Stimulated activated CD4-positive, alpha-beta T cell treated with anti-CD3 and anti-CD28 coated beads, Interleukin-2, amount 100 ng/mL, for 48 hours (primary cell): ENCODE measurements at regions not wholly inside any gene's neighbourhood (a gene's known extent, or its start where the extent isn't known, plus 50 kb on each side); places are given as distances from the start of the nearest gene placed in this dataset.

Experiments
- DNase-seq, 2 donors: peaks; one replicate each; pipeline ENCODE4 v3.0.0-alpha.2; 2020

DNA sequence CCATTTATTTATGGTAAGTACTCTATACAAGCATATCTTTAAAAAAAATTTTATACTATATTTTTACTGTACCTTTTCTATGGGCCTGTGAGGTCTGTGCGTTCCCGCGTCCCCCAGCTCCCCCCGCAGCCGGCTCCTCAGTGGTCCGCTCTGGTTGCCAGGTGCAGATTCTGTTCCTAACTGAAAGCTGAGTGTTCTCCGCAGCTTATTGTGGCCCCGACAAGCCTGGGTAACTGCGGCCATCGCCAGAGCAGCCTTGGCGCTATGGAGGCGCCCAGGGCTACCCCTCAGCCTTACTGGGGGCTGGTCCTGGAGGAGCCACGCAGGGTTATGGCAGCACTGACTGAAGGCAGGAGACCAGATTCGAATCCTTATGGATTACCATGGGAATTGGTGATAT lies 896.8 kb downstream of the PCDH17 start:
- no peak for DNase-seq

DNA sequence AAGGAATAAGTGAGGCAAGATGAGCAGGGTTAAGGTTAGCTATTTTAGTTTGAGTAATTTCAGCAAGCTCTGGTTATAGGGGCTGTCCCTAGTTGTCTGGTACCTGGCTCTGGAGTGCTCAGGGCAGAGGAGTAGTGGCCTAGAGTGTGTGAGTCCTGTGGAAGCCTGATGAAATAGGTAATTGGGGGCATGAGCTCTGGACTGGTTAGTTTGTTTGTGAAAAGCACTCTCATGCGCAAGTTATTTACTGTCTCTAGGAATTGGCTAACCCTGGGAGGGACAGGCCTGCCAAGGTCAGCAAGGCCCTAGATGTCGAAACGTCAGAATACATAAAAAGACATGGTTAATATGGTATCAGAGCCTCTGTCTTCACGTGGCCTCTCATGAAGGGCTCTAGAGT lies 900.1 kb downstream of the PCDH17 start:
- no peak for DNase-seq

DNA sequence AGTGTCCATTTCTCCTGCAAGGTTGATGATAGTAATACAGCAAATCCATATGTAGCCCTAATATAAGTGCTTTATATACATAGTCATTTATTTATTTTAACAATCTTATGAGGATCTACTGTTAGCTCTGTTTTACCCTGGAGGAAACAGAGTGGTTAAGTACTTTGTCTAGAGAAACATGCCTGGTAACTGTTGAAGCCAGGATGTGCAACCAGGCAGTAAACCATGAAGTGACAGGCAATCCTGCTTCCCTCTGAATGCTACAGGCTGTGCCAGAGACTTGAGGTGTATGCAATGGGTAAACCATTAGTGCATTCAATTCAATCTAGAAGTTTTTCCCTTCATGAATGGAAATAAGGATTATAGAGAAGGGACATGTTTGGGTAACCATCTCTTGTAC lies 911.0 kb downstream of the PCDH17 start:
- DNase-seq = no peak

DNA sequence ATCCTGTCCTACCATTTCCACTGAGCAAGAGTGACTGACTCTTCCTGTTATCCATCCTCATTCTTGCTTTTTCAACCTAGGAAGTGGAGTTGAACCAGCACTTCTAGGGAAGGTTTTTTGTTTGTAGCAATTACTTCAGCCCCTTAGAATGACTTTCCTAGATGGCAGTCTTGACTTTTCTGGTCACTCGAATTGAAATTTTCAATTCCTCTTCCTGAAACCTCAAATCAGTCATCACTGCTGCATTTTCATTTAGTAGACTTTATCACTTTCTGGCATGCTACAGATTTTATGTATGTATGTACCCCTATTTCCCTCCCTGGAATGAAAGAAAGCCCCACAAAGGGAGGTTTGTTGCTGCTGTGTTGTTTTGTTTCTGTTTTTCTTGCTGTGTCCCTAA lies 915.9 kb downstream of the PCDH17 start:
- no peak for DNase-seq

DNA sequence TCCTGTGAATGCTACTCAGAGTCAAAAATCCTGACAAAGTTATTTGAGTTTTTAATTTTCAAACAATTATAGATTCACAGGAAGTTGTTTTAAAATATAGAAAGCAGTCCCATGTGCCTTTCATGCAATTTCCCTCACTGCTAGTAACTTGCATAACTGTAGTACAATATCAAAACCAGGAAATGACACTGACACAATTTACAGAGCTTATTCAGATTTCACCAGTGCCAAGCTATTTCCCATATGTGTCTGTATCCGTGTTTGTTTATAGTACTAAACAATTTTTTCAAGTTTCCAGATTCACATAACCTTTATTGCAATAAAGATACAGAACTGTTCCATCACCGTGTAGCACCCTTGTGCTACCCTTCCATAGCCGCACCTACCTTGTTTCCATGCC lies 934.6 kb downstream of the PCDH17 start:
- DNase-seq = no peak

DNA sequence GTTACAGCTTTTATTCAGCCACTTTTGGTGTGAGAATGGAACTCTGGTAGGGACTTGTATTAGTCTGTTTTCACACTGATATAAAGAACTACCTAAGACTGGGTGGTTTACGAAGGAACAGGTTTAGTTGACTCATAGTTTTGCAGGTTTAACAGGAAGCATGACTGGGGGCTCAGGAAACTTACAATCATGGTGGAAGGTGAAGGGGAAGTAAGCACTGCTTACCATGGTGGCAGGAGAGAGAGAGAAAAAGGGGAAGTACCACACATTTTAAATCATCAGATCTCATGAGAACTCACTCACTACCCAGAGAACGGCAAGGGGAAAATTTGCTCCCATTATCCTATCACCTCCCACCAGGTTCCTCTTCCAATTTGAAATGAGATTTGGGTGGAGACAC lies 942.2 kb downstream of the PCDH17 start:
- no peak for DNase-seq

DNA sequence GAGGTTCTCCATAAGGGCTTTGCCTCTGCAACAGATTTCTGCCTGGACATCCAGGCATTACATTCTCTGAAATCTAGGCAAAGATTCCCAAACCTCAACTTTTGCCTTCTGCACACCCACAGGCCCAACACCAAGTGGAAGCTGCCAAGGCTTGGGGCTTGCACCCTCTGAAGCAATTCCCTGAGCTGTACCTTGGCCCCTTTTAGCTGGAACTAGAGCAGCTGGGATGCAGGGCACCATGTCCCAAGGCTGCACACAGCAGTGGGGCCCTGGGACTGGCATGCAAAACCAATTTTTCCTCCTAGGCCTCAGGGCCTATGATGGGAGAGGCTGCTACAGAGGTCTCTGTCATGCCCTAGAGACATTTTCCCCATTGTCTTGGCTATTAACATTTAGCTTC lies 943.2 kb downstream of the PCDH17 start:
- no peak for DNase-seq

DNA sequence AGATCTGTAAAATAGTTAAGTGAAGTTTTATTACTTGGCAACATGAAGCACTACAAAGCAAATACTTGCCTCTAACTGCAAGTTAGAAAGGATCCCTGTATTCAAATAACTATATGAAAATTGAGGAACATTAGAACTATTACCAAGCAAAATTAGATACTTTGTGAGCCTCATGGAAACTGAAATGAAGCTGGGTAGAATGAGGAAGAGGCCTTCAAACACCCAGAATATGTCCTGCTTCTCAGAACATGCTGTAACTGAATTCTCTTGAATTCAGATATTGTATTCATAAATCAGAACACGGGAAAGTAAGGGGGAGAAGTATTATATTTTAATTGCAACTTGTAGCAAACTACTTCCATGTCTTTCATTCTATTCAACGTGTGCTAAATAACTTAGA lies 947.9 kb downstream of the PCDH17 start:
- DNase-seq = no peak

DNA sequence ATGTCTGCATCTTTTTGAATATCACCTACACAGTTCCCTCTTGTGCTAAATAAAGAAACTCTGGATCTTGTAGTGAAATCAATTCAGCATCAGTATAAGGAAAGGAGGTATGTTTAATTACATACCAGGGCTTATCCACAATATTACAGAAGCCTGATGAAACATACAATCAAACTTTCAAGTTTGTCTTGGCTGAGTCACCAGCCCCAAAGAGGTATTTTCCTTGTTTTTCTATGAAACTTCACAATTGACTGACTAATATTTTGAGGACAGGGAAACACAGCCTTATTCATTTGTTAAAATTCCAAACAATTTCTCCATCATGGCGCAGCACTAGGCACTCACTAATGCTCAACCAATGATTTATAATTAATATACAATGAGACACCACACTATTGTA lies 952.4 kb downstream of the PCDH17 start:
- no peak for DNase-seq

DNA sequence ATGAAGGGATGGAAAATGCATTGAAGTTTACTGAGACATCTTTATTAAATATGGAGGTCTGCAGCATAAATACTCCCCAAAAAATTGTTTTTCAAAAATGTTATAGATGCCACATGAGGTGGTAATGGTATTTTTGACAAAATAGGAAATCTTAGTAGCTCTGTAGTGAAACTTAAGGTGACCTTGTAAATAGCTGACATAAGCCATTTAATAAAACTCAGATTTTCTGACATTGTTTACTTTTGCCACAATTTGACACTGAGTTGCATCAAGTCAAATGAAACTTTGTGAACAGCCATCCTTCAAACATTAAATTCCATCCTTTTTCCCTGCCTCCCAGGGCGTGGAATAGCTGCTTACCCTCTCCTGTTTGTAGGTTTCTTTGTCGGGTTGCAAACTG lies 953.1 kb downstream of the PCDH17 start:
- no peak for DNase-seq

DNA sequence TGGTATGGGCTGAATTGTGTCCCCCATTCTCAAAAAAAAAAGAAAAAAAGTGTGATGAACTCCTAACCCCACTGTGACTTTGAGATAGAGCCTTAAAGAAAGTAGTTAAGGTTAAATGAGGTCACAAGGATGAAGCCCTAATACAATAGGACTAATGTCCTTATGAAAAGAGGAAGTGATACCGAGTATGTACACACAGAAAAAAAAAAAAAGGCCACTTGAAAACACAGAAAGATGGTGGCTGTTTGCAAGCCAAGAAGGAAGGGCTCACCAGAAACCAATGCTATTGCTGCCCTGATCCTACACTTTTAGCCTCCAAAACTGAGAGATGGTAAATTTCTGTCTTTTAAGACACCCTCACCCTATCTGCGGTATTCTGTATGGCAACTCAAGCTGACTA lies 955.6 kb downstream of the PCDH17 start:
- DNase-seq = no peak

DNA sequence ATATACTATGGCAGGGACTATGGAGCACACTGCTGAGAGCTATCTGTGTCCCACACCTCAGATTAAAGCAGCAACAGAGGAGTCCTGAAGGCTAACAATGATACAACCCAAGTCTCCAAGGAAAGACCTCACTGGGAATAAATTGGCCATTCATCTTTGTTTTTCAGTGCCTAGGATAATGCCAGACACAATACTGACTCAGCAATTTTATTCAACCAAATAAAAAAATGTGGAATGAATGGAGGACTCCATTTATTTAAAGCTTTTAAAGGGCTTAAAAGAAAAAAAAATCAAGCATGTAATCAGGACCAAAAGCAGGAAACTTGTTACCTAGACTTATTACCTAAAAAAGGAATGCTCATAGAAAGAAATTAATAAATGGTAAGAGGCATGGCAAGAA lies 960.5 kb downstream of the PCDH17 start:
- DNase-seq = no peak

DNA sequence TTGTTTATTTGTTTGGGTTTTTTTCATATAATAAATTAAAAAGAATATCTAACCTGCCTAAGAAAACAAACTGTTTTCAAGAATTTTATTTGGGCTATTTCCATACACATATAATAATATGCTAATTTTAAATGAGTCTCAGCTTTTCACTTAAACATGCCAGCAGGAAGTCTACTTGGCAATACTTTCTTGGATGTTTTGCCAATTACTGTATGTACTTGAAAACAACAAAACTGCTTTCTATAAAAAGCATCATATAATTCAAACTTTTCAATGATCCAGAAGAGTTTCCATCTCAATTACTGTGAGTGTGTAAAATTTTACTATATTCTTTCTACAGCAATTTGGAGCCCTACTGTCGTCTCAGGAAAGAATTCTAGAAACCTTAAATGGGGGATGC lies 961.2 kb downstream of the PCDH17 start:
- DNase-seq = no peak

DNA sequence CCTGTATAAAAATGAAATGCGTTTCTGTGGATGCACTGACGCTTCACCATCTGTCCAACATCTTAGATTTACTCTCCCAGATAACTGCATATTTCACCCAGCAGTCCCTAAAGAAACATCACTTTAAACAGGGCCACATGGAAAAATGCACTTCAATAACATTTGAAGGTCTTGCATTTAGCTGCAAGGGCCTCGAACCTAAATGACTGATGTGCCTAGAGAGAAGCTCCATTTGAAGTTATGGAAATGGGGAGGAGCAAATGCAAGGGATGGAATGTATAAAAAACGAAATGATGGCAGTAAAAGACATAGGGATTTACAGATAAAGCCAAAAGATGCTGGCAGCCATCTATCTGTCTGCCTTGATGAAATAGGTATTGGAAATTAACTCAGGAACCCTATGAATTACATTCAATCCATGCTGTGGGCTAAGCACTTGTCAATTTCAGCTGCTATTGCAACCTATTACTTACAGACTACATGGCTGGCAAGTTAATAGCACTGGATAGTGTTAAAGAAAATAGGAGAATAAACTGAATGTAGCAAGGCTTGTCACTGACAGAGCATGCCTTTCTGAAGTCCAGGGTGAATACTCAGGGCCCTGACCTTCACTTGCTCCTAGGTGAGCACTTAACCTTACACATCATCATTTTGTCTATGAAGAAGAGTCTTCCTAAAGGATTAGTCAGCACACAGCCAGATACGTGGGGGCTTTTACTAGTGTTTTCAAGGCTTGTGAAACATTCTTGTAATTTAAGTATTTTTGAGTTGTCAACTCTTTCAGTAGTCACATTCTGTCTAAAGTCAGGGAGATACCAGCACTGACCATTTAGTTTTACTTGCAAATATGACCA lies 963.4 kb downstream of the PCDH17 start:
- no peak for DNase-seq

DNA sequence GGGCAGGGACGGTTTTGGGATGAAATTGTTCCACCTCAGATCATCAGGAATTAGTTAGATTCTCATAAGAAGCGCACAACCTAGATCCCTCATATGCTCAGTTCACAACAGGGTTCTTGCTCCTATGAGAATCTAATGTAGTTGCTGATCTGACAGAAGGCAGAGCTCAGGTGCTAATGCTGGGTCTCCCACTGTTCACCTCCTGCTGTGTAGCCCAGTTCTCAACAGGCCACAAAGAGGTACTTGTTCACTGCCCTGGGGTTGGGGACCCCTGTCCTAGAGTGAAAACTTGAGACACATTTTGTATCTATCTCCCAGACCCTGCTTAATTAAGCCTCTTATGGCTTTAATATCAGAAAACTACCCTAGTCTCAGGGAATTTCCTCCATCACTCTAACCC lies 966.0 kb downstream of the PCDH17 start:
- DNase-seq = no peak

DNA sequence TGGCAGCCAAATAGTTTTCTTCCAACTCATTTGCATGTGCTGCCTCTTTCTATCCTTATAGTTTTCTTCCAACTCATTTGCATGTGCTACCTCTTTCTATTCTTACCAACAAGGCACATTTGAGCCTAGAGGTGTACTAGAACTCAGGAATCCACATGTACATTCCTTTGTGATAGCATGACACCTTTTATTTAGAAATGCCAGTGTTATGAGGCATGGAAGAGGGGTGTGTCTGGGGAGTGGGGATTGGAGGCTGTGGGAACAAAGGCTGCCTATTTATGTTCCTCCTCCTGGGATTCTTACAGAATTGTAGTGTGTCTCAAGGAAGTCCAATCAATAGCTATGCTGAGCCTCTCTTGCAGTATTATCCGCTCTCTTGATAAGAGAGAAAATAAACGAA lies 966.7 kb downstream of the PCDH17 start:
- no peak for DNase-seq

DNA sequence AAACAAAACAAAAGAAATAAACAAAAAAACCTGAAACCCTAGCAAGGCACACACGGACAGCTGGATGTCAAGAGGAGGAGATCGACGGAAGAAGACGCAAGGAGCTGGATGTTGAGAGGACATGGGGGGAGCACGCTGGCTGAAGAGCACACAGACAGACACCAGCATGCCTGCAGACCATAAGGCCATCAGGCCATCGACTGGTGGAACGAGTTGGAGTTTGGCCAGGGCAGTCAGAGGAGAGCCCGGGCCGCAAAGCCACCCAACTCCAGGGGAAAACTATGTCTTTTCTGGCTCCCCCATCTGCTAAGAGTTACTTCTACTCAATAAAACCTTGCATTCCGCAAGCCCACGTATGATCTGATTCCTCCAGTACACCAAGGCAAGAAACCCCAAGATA lies 979.6 kb downstream of the PCDH17 start:
- no peak for DNase-seq

DNA sequence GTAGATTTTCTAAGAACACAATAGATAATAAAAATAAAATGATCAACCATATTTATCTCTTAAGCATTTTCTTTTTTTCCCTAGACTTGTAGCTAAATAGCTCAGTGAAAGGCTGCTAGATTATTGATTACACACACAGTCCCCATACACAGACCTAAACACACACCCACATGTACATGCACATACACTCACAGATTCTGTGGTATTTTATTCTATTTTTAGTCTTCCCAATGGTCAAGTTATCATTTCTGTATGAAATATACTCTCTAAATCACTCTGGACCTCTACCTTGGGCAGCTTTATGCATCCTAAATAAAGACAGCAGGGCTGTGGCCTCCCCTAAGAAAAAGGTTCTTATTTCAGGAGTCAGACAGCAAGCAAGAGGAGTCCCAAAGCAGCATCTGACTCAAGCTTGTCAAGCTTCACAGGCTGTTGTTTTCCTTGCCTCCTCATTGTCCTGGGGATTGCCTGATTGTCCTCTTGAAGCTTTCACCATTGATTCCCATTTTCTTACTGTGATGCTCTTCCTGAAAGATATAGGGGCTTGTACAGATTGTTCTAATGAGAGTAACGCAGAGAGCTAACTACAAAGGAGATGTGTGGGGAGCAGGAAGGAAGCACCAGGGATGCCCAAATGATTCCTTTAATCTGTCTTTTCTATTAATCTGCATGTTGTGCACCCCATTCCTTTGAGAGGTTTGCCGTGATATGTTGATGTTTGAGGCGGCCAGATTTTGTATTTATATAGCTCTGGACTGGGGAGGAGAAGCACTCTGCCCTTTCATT lies 986.5 kb downstream of the PCDH17 start:
- DNase-seq = no peak

DNA sequence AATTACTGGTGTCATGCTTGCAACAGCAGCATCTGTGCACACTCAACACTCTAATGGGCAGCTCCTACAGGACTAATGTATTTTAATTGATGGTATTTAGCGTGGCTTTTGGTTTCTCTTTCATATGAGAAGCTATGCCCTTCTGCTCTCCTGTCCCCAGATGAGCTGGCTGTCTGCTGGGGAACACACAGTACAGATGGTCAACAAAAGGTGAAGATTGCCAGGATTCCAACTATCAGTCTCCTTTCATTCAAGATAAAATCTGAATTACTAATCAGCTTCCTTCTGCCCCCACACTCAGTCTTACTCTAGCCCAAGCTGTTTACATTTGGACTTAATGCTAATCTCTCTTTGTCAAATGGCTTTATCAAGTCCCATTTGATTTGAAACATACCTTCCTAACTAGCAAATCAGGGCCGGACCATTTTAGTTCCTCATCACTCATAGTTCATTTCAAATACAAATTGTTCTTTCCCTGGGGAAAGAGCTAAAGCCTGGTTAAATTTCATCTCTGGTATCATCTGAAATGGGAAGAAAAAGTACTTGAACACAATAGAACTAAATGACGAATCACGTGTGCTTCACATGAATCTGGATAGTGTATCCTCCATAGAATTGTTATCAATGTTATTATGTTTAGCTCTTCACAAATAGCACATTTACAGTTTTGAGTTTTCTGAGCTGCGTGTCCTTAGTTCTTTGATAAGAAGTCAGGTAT lies 988.0 kb downstream of the PCDH17 start:
- no peak for DNase-seq

DNA sequence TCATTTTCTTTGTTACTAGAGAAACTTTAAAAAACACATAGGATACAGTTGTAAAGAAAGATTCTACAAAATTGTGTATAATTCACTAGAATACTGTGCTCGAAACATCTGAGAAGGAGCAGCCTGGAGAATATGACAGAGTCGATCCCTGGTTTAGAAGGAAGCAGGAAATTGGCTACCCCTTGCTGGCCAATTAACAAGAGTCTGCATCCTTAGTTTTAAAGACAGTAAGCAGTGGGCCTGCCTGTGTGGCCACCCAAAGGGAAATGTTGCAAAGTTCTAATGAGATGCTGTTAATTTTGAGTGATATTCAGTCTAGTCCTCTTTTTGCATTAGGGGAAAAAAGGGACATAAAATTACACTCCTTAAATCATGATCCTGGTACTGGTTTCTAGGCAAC lies 988.6 kb downstream of the PCDH17 start:
- no peak for DNase-seq

DNA sequence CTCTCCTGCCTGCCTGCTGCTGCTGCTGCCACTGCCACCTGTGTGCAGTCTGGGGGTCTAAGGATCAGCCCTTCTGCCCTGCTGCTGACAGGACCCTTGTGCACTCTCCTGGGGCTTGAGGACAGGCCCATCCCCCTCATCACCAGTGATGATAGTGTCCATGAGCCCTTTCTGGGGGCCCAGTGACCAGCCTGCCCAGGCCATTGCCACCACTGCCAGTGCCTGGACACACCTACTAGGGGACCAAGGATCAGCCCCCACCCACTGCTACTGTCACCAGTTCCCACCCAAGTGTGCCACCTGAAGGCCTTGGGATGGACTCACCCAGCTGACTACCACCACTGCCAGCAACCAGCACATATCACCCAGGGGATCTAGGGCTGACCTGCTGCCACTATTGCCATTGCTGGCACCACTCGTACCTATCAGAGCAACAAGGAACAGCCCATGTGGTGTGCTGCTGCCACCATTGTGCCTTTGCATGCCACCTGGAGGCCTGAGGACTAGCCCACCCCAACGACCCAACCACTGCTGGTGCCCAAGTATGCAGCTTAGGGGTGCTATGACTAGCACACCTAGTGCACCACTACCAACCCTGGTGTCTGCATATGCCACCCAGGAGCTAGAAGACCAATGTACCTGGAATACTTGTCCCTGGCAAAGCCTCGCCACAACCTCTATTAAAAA lies 994.3 kb downstream of the PCDH17 start:
- DNase-seq = no peak

DNA sequence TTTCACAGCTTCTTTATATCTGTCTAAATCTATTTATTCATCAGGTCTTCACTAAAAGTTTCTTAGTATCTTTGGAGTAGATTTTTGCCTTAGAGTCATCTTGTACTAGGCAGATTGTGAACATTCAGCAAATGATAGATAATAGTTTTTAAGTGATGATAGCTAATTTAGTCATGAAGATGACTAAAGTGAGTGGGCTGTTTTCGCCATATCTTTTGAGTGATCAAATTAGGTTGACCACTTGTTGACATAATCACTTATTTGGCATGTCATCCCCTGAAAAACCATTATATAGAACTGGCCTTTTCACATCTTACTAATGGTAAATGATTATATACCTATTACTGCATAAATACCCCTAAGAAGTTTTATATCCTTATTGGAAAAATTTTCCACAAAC lies 999.2 kb downstream of the PCDH17 start:
- DNase-seq = no peak

DNA sequence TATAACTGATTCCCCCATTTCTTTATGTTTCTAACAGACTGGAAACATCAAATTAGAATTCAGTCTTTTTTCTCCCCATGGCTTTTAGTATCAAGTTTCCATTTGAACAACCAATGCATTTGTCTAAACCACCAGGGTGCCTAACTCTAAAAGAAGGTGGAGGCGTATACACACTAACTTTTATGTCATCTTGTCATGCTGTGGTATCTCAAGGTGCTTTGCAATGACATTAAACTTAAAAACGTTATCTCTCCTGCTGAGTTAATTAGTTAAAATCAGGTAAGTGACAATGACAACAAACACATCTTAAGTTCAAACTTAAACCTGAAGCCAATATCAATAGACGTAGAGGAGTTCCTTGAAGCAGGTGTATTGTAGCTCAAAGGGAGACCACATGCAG lies 1001.7 kb downstream of the PCDH17 start:
- DNase-seq = no peak
